OCI-LY1 (cell line): ENCODE measurements at regions not wholly inside any gene's neighbourhood (a gene's known extent, or its start where the extent isn't known, plus 50 kb on each side); places are given as distances from the start of the nearest gene placed in this dataset.

Experiments used
- H2AFZ ChIP-seq: fragments of 200-600 bp; sonication (generic), shearing (Covaris generic); 2 replicates; pipeline ENCODE4 v1.6.0; 2014; ENCODE audit warnings: antibody characterized with exemption, mild to moderate bottlenecking, low read length
- H3F3A ChIP-seq: fragments of 200-600 bp; sonication (generic), shearing (Covaris generic); 2 replicates; pipeline ENCODE4 v1.6.0; 2014; ENCODE audit warnings: mild to moderate bottlenecking, antibody characterized with exemption, low read length, moderate library complexity; ENCODE audit not compliant: insufficient read depth
- H3K27ac ChIP-seq: fragments of 200-600 bp; sonication (generic); 2 replicates; pipeline ENCODE4 v1.5.1; 2014; ENCODE audit warnings: low read length, mixed run types, mild to moderate bottlenecking, low read depth; ENCODE audit not compliant: poor library complexity, severe bottlenecking
- H3K27me3 ChIP-seq: fragments of 200-600 bp; sonication (generic); 2 replicates; pipeline ENCODE4 v1.6.0; 2014; ENCODE audit warnings: antibody characterized with exemption, mild to moderate bottlenecking, low read length, moderate library complexity; ENCODE audit not compliant: insufficient read depth
- H3K36me3 ChIP-seq: fragments of 200-600 bp; sonication (generic); 2 replicates; pipeline ENCODE4 v1.6.1; 2014; ENCODE audit warnings: mild to moderate bottlenecking, antibody characterized with exemption, low read length, moderate library complexity, mixed read lengths; ENCODE audit not compliant: insufficient read depth
- H3K4me1 ChIP-seq: fragments of 200-600 bp; sonication (generic); 2 replicates; pipeline ENCODE4 v1.5.1; 2014; ENCODE audit warnings: mild to moderate bottlenecking, low read length, moderate library complexity; ENCODE audit not compliant: insufficient read depth, severe bottlenecking
- H3K4me2 ChIP-seq: fragments of 200-600 bp; sonication (generic), shearing (Covaris generic); 2 replicates; pipeline ENCODE4 v1.6.1; 2014; ENCODE audit warnings: low read length
- H3K4me3 ChIP-seq: fragments of 200-600 bp; sonication (generic); 2 replicates; pipeline ENCODE4 v1.5.1; 2014; ENCODE audit warnings: low read length, low read depth, mild to moderate bottlenecking, mixed read lengths; ENCODE audit not compliant: poor library complexity, severe bottlenecking
- H3K79me2 ChIP-seq: fragments of 200-600 bp; shearing (Covaris generic); 2 replicates; pipeline ENCODE4 v1.6.1; 2016; ENCODE audit warnings: mixed run types, low read length, mixed read lengths; ENCODE audit not compliant: insufficient read depth
- H3K9ac ChIP-seq: fragments of 200-600 bp; sonication (generic), shearing (Covaris generic); 2 replicates; pipeline ENCODE4 v1.6.1; 2014; ENCODE audit warnings: mild to moderate bottlenecking, low read length, mixed read lengths
- H3K9me2 ChIP-seq: fragments of 200-600 bp; sonication (generic), shearing (Covaris generic); 2 replicates; pipeline ENCODE4 v1.6.1; 2014; ENCODE audit warnings: low read depth, mild to moderate bottlenecking, low read length, mixed read lengths
- H3K9me3 ChIP-seq: fragments of 200-600 bp; shearing (Covaris generic); 2 replicates; pipeline ENCODE4 v1.6.1; 2014; ENCODE audit warnings: low read length, mixed read lengths
- H4K20me1 ChIP-seq: fragments of 200-600 bp; sonication (generic), shearing (Covaris generic); 2 replicates; pipeline ENCODE4 v1.6.0; 2016; ENCODE audit warnings: mild to moderate bottlenecking, low read length; ENCODE audit not compliant: insufficient read depth
- CTCF ChIP-seq: fragments of 200-600 bp; sonication (generic), shearing (Covaris generic); IDR thresholded peaks from 2 replicates; pipeline ENCODE4 v1.5.1; 2017; ENCODE audit warnings: mild to moderate bottlenecking, antibody characterized with exemption, low read length, moderate library complexity, mixed read lengths
- EZH2 ChIP-seq: fragments of 200-600 bp; sonication (generic), shearing (Covaris generic); IDR thresholded peaks from 2 replicates; pipeline ENCODE4 v1.8.0; 2017; ENCODE audit warnings: borderline replicate concordance, mixed run types, mild to moderate bottlenecking, antibody characterized with exemption, low read length, moderate library complexity, mixed read lengths

GRCh38 chr6:119604124-119604523, 254.6 kb upstream of the MAN1A1 start:
- no peaks in the 10 kb centered on the region for H3K9me3 ChIP-seq
- no peaks in the 10 kb centered on the region for H3K36me3 ChIP-seq
- H3K4me3 ChIP-seq, result no peak overlapping the region
- H3K4me2 ChIP-seq, result no peak overlapping the region
- no peaks in the 10 kb centered on the region for H4K20me1 ChIP-seq
- no peaks in the 10 kb centered on the region for H3K9me2 ChIP-seq
- H3K27me3 ChIP-seq, result no peaks in the 10 kb centered on the region
- H3F3A ChIP-seq, result no peaks in the 10 kb centered on the region
- TF ChIP-seq CTCF (no peak), EZH2 (no peak)
- no peak overlapping the region for H3K9ac ChIP-seq
- H3K27ac ChIP-seq, result no peak overlapping the region
- no peak overlapping the region for H2AFZ ChIP-seq
- H3K79me2 ChIP-seq, result no peaks in the 10 kb centered on the region
- H3K4me1 ChIP-seq, result no peaks in the 10 kb centered on the region

- Histone ChIP-seq H2AFZ (no peak overlapping the region), H3K9me3 (no peaks in the 10 kb centered on the region), H3K9ac (no peak overlapping the region), H3K27me3 (no peaks in the 10 kb centered on the region), H3F3A (no peaks in the 10 kb centered on the region), H3K79me2 (no peaks in the 10 kb centered on the region), H3K4me1 (no peaks in the 10 kb centered on the region), H4K20me1 (no peaks in the 10 kb centered on the region), H3K4me2 (no peak overlapping the region), H3K9me2 (no peaks in the 10 kb centered on the region), H3K27ac (no peak overlapping the region), H3K4me3 (no peak overlapping the region), H3K36me3 (no peaks in the 10 kb centered on the region)
- TF ChIP-seq EZH2 (no peak), CTCF (no peak)
These were observed 253.9 kb upstream of the MAN1A1 start for GRCh38 chr6:119603501-119603900.

GRCh38 chr6:119602215-119603178, 252.9 kb upstream of the MAN1A1 start:
- Histone ChIP-seq H3K9ac (no peak overlapping the region), H4K20me1 (no peaks in the 10 kb centered on the region), H3K27ac (no peak overlapping the region), H3K4me2 (no peak overlapping the region), H3K9me2 (no peaks in the 10 kb centered on the region), H3K36me3 (no peaks in the 10 kb centered on the region), H2AFZ (no peak overlapping the region), H3K4me3 (no peak overlapping the region), H3K27me3 (no peaks in the 10 kb centered on the region), H3K79me2 (no peaks in the 10 kb centered on the region), H3K4me1 (no peaks in the 10 kb centered on the region), H3K9me3 (no peaks in the 10 kb centered on the region), H3F3A (no peaks in the 10 kb centered on the region)
- TF ChIP-seq EZH2, result no peak
- TF ChIP-seq CTCF, result no peak
